Inflammatory macrophage treated with lipopolysaccharide for 1 hour (primary cell): ENCODE measurements at regions not wholly inside any gene's neighbourhood (a gene's known extent, or its start where the extent isn't known, plus 50 kb on each side); places are given as distances from the start of the nearest gene placed in this dataset.
A peak's percentile ranks its signal among the peaks of the same experiment; 100 is the strongest.

Experiments
- DNase-seq, 2 donors: peaks; one replicate each; pipeline ENCODE4 v3.0.0-alpha.2; 2020 to 2022

GRCh38 chr6:139920027-139920775 is 545.8 kb upstream of the CITED2 start:
- peak; percentile 46 to 57 for DNase-seq

DNA sequence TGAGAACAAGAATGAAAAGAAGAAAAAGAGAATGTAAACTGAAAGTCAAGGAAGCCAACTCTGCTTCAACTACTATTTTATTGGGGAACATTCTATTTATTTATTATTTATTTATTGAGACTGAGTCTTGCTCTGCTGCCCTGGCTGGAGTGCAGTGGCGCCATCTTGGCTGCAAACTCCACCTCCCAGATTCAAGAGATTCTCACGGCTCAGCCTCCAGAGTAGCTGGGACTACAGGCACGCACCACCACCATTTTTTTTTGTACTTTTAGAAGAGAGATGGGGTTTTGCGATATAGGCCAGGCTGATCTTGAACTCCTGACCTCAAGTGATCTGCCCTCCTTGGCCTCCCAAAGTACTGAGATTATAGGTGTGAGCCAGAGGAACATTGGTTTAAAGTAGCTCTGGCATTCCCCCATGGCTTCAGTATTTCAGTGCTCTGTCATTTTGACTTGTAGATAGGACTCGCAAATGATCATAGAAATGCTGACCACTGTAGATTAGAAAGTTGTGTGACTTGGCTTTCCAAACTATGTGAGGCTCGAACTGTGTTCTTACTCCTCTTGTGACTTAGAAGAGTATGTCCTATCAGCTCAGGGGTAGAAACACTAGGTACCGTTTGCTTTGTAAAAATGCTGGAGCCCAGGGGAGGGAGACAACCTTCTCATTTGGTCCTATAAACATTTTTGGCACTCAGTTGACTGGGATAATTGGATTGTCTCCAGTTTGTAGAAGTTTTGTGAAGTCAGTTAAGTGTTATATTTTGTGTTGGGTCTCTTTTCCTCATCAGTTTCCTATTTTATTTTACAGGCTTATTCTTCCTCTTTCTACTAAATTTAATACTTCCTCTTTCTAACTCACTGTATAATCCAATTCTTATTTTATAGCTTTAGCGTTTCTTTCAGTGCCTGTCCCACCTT is 544.9 kb upstream of the CITED2 start:
- DNase-seq, result peak in 1 of 2 donors; percentile 28

- no peak for DNase-seq
Measured at GRCh38 chr6:139917951-139918630, 543.6 kb upstream of the CITED2 start.

DNA sequence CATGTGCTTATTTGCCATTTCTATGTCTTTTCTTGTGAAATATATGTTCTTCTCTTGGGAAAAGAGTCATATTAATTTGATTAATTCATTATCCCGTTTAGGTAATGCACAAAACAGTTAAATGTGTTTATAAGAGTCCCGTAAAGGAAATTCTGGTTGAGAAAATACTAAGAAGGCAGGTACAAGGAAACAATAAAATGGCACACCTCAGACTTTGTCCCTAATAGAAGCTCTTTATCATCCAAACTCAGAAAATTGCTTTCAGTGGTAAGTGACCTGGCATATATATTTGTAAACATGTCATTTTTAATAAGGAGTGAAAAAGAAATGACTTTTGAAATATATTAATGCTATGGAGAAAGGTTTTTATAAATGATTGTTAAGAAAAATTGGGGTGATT is 540.5 kb upstream of the CITED2 start:
- DNase-seq, result no peak

DNA sequence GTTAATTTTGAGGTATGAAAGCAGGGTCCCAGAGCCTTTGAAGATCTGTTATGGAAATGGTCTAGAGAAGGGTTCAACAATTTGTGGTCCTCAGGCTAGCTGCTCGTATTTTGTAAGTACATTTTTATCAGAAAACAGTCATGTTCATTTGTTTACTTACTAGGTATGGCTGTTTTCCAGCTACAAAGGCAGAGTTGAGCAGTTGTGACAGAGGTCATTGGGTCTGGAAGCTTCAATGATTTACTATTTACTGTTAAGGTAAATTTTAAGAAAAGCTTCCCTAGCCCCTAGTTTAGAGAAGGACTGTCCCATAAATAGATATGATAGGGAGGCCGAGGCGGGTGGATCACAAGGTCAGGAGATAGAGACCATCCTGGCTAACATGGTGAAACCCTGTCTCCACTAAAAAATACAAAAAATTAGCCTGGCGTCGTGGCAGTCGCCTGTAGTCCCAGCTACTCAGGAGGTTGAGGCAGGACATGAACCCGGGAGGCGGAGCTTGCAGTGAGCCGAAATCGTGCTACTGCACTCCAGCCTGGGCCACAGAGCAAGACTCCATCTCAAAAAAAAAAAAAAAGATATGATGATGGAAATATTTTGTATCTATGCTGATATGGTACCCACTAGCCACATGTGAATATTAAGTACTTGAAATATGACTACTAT is 538.4 kb upstream of the CITED2 start:
- no peak for DNase-seq

- no peak for DNase-seq
Measured at GRCh38 chr6:139909992-139910391, 535.5 kb upstream of the CITED2 start.

DNA sequence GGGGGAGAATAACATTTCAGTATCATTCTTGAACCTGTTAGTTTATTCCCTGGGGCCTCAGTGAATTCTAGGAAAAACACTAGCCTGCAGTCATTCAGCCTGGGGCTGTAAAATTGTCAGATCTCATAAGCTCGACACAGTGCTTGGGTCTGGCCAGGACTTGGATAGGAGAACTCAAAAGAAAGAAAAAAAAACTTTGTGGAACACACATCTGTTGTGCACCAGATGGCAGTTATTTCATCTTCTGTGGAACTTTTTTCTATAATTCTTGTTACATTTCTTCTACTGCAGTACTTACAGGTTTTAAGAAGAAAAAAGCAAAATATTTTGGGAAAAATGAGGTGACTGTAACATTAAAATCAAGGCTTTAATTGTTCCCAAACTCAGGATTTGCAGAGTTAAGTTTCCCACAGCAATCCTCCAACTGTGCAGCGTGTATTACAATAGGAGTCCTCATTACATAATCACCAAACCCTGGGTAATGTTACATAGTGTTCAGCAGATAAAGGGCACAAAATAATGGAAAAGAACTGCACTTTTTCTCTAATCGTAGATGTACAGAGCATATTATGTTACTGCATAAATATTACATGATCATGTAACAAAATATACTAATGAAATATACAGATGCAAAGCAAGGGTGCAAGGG is 531.1 kb upstream of the CITED2 start:
- DNase-seq, result no peak

GRCh38 chr6:139904568-139904967 is 530.1 kb upstream of the CITED2 start:
- no peak for DNase-seq

- no peak for DNase-seq
Measured at GRCh38 chr6:139904158-139904533, 529.7 kb upstream of the CITED2 start.

DNA sequence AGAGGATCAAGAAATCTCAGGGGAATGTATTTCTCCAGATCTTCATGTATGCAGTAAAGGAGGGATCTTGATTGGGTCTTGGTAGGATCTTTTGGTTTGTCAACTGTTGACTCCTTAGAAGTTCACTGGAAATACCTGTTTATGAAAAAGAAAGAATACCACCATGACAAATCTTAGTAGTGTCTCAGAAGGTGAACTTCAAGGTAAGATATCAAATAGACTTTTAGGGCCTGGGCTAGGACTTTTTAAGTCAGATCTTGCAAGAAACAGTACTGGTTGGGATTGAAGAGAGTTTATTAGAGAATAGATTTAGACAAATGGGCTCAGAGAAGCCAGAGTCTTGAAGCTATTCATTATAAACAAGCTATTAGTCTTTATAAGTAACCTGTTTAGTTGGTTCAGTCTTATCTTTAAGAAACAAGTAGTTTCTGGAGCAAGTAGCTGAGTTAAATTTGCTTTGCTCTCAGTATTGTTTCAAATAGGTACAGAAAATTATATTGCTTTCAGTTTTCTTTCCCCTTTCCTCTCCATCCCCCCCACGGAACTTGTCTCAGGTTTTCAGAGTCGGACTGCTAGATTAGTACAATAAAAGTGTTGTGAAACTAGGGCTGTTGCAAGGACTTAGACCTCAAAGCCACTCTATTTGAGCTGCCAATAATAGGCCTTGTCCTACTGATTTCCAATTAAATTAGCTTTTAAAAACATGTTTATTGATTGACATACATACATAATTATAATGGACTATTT is 529.1 kb upstream of the CITED2 start:
- DNase-seq, result peak; percentile 61 to 63

DNA sequence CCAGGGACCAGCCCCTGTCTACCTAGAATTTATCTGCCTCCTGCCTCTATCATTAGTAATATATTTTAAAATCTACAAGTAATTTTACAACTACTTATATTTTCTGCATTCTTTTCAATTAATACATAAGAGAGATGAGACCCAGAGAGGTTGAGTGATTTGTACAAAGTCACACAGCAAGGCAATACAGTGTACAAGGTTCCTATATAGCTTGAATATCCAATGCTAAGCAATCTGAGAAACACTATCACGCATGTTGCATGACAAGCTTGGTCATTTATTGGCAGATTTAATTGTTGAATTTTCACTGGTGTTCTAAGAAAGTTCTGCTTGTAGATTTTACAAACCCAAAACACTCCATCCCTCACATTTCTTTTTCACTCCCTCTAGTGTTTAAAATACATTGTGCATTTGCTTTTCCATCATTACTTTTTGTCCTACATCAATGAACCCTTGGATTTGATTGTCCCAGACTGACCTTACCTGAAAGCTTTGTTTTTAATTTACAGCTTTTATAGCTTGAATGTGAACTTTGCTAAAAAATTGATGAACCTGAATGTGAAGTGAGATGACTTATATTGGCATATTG is 520.9 kb upstream of the CITED2 start:
- DNase-seq, result no peak

DNA sequence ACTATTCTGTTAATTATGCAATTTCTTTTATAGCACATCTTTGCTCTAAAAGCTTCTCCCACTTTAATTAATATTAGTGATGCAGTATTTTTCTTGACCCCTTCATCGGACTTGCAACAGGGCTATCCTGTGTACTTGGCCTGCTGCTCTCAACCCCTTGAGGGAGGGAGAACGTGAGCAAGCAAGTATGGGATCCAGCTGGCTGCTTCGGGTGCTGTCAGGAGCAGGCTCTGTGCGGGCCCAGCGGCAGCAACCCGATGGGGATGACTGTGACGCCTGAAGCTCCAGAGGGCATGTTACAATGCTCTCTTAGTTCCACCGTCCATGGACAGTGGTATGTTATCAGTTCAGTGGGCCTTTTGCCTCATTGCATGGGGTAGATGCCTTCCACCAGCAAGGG is 519.8 kb upstream of the CITED2 start:
- no peak for DNase-seq

GRCh38 chr6:139891471-139891870 is 517.0 kb upstream of the CITED2 start:
- no peak for DNase-seq

GRCh38 chr6:139888681-139889122 is 514.3 kb upstream of the CITED2 start:
- no peak for DNase-seq

DNA sequence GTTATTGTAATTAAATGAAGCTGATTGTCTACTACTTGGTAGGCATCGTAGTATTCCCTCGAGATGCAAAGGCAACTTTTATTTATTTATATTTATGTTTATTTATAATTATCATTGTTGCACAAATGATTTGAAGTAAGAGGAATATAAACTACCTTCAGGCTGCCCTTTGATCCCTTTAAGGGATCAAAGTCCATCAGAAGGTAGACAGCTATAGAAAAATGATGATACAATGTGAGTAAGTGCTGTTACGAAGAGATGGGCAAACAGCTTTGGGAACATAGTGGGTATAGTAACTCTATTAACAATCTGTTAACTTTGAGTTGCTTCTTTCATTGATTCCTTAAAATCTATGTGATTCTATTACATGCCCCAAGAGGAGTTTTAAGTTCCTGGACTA is 512.8 kb upstream of the CITED2 start:
- no peak for DNase-seq

GRCh38 chr6:139886396-139886795 is 511.9 kb upstream of the CITED2 start:
- DNase-seq, result no peak

GRCh38 chr6:139885909-139886308 is 511.5 kb upstream of the CITED2 start:
- no peak for DNase-seq

GRCh38 chr6:139883776-139884175 is 509.3 kb upstream of the CITED2 start:
- DNase-seq, result peak; percentile 73 to 79

- DNase-seq, result no peak
Measured at GRCh38 chr6:139882977-139883728, 508.7 kb upstream of the CITED2 start.

DNA sequence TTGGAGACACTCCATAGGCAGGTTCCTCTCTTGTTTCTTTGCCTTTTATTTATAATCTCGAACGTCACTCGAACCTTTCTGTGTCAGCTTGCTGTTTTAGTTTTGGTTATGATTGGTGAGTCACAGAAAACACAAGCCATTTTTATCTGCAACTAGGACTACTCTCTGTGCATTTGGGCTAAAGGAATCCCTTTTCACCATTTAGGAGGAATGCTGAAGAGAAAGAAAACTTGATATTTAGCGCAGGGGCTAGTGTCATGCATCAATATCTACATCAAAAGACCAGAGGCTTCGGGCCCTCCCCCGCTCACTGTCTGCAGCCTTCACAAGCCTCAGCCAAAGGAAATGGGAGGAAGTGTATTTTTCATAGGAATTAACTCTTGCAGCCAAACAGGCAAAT is 507.8 kb upstream of the CITED2 start:
- peak in 1 of 2 donors; percentile 21 for DNase-seq
